ENCODE measurements at regions not wholly inside any gene's neighbourhood (a gene's known extent, or its start where the extent isn't known, plus 50 kb on each side); places are given as distances from the start of the nearest gene placed in this dataset.

- TF ChIP-seq CHD4 (IDR thresholded peaks at IDR 0.05; ENCODE audit: borderline replicate concordance) (no peak), CTCF (IDR thresholded peaks at IDR 0.05) (no peak), RFX5 (IDR thresholded peaks at IDR 0.05) (no peak)
Measured at GRCh38 chr1:98256700-98257099, 335.9 kb upstream of the DPYD start.
